Common myeloid progenitor, CD34-positive (primary cell): ENCODE measurements at regions not wholly inside any gene's neighbourhood (a gene's known extent, or its start where the extent isn't known, plus 50 kb on each side); places are given as distances from the start of the nearest gene placed in this dataset.

Experiments
- CTCF ChIA-PET: fragments of 350-600 bp; sonication (Branson Sonifier 250); formaldehyde crosslinking; loops from one replicate; lab custom pipeline; 2021; ENCODE audit warnings: antibody characterized with exemption; lab: Charles Lee
- POLR2A ChIA-PET: fragments of 350-600 bp; sonication (Branson Sonifier 250); formaldehyde crosslinking; loops from one replicate; lab custom pipeline; 2021; ENCODE audit warnings: antibody characterized with exemption; lab: Charles Lee
- DNase-seq, 3 donors: peaks; one replicate each; pipeline versions ENCODE4 v3.0.0 to v3.0.0-alpha.2; 2013
- H3K27ac ChIP-seq, 2 experiments: 1 replicate in 1 of 2; 2 replicates in 1 of 2; pipeline ENCODE4 v1.7.0; 2013; ENCODE audit warnings: inconsistent platforms in 2 of 2, low read length in 2 of 2, mild to moderate bottlenecking in 2 of 2, low read depth in 1 of 2, moderate library complexity in 1 of 2; ENCODE audit not compliant: severe bottlenecking in 2 of 2, insufficient read depth in 1 of 2, poor library complexity in 1 of 2
- H3K27me3 ChIP-seq, 5 experiments: replicated peaks in 2 of 5; 1 replicate in 3 of 5; 2 replicates in 2 of 5; pipeline versions ENCODE4 v1.6.1 to v1.7.0; 2013; ENCODE audit warnings: low read length in 4 of 5, mild to moderate bottlenecking in 2 of 5, moderate library complexity in 2 of 5, inconsistent platforms in 1 of 5; ENCODE audit not compliant: insufficient read depth in 5 of 5, control insufficient read depth in 4 of 5
- H3K36me3 ChIP-seq, 4 experiments: 1 replicate in 2 of 4; 2 replicates in 2 of 4; pipeline versions ENCODE4 v1.6.1 to v1.7.0; 2013; ENCODE audit warnings: low read length in 3 of 4, control low read depth in 1 of 4, mild to moderate bottlenecking in 1 of 4; ENCODE audit not compliant: control insufficient read depth in 4 of 4, insufficient read depth in 4 of 4
- H3K4me1 ChIP-seq, 4 experiments: 1 replicate in 3 of 4; 2 replicates in 1 of 4; pipeline versions ENCODE4 v1.6.1 to v1.7.1; 2013; ENCODE audit warnings: low read length in 3 of 4, mild to moderate bottlenecking in 3 of 4, control low read depth in 1 of 4, inconsistent platforms in 1 of 4, moderate library complexity in 1 of 4; ENCODE audit not compliant: control insufficient read depth in 4 of 4, insufficient read depth in 4 of 4; ENCODE audit errors: control extremely low read depth in 1 of 4
- H3K4me3 ChIP-seq, 7 experiments: 1 replicate in 4 of 7; 2 replicates in 3 of 7; pipeline versions ENCODE4 v1.5.1 to v1.7.0; 2013; ENCODE audit warnings: mild to moderate bottlenecking in 7 of 7, low read length in 6 of 7, moderate library complexity in 6 of 7, inconsistent platforms in 2 of 7, low read depth in 2 of 7, control low read depth in 1 of 7; ENCODE audit not compliant: insufficient read depth in 4 of 7, control insufficient read depth in 1 of 7; ENCODE audit errors: extremely low read depth in 1 of 7
- H3K9me3 ChIP-seq, 5 experiments: 1 replicate in 4 of 5; 2 replicates in 1 of 5; pipeline versions ENCODE4 v1.6.1 to v1.7.1; 2013; ENCODE audit warnings: low read length in 4 of 5, mild to moderate bottlenecking in 2 of 5, inconsistent platforms in 1 of 5, low read depth in 1 of 5, moderate library complexity in 1 of 5; ENCODE audit not compliant: control insufficient read depth in 4 of 5, insufficient read depth in 2 of 5; ENCODE audit errors: control extremely low read depth in 1 of 5
- WGBS: methylation state at CpG from one replicate; pipeline ENCODE4 v1.1.5; 2013; ENCODE audit not compliant: insufficient coverage; 5-methylcytosine and 5-hydroxymethylcytosine counted together

DNA sequence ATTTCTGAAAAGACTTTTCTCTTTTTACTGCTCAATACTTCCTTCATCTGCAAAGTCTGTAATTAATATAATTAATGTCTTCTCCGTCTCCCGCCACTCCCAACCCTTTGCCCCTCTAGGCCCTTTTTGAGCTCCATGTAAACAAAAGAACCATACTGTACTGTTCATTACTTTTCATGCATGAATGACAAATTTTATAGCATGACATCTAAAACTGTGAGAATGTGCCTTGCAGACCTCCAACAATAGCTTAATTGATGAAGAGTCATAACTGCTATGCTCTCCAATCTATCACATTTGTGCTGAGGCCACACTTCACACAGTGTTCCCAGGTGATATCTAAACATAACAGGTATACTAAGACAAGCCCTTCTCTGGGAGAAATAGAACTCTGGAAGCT is 1122.7 kb upstream of the ATXN7L3B start:
- H3K4me1 ChIP-seq: no peaks in the 10 kb centered on the region
- no peaks in the 10 kb centered on the region for H3K27me3 ChIP-seq
- no peaks in the 10 kb centered on the region for H3K36me3 ChIP-seq
- ChIA-PET POLR2A (no interaction called here), CTCF (no interaction called here)
- DNase-seq: no peak
- WGBS: no CpG with 5 or more reads among the region's 2 CpGs
- H3K4me3 ChIP-seq: no peak overlapping the region
- peaks cover 0 to 11% (median 3%) of the 10 kb centered on the region in 5 experiments for H3K9me3 ChIP-seq
- no peak overlapping the region for H3K27ac ChIP-seq

DNA sequence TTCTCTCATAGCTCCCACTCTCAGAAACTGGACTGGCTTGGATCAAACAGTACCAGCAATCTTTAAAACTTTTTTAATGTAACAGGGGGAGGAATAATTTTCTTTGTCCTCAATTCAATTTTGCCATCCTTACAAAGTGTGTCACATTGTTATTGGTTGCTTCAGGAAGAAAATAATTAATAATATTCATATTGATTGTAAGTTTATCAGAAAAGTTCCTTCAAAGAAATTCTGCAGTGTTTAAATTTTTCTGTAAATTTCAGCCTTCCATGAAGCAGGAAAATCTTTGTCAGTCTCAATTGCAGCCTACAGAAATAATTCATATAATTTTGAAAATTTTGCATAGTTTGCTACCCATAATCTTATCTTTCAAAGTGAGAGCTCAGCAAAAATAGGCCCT is 1119.1 kb upstream of the ATXN7L3B start:
- CTCF ChIA-PET: no interaction called here
- no peaks in the 10 kb centered on the region for H3K36me3 ChIP-seq
- no peak for DNase-seq
- H3K4me1 ChIP-seq: no peaks in the 10 kb centered on the region
- H3K27me3 ChIP-seq: no peaks in the 10 kb centered on the region
- H3K4me3 ChIP-seq: no peak overlapping the region
- peaks cover 0 to 5% (median under 1%) of the 10 kb centered on the region in 5 experiments for H3K9me3 ChIP-seq
- POLR2A ChIA-PET: no interaction called here
- H3K27ac ChIP-seq: no peak overlapping the region

DNA sequence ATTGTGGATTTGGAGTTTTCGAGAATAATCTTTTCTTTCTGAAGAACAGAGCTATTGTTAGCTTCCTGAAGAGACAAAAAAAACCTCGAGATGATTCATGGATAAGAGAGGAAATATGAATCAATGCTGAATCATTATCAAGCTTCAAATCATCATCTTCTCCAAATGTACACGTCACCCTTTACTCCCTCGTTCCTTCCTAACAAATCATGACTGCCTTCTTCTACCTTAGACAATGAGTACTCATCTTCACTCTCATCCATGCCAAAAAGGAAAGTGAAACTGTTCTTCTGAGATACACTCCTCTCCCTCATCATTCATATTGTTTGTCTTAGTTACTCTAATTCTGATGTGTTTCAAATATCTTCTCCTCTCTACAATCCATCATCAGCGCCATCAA is 1115.8 kb upstream of the ATXN7L3B start:
- ChIA-PET POLR2A (no interaction called here), CTCF (no interaction called here)
- no peaks in the 10 kb centered on the region for H3K27me3 ChIP-seq
- H3K27ac ChIP-seq: no peak overlapping the region
- H3K4me3 ChIP-seq: no peak overlapping the region
- H3K9me3 ChIP-seq: peaks cover 0 to 6% (median 3%) of the 10 kb centered on the region in 5 experiments
- WGBS: 42% methylated on average over 2 of the region's 5 CpGs
- DNase-seq: no peak
- H3K4me1 ChIP-seq: no peaks in the 10 kb centered on the region
- H3K36me3 ChIP-seq: no peaks in the 10 kb centered on the region

DNA sequence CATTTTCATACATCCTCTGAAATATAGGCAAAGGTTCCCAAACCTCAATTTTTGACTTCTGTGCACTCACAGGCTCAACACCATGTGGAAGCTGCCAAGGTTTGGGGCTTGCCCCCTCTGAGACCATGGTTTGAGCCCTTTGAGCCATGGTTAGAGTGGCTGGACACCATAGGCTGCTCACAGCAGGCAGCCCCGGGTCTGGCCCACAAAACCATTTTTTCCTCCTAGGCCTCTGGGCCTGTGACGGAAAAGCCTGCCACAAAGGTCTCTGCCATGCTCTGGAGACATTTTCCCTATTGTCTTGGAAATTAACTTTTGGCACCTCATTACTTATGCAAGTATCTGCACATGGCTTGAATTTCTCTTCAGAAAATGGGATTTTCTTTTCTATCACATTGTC is 1113.2 kb upstream of the ATXN7L3B start:
- DNase-seq: no peak
- CTCF ChIA-PET: no interaction called here
- no peaks in the 10 kb centered on the region for H3K27me3 ChIP-seq
- H3K4me3 ChIP-seq: no peak overlapping the region
- 50% methylated on average over 2 of the region's 2 CpGs for WGBS
- H3K4me1 ChIP-seq: no peaks in the 10 kb centered on the region
- H3K36me3 ChIP-seq: no peaks in the 10 kb centered on the region
- POLR2A ChIA-PET: no interaction called here
- H3K9me3 ChIP-seq: peaks cover 0 to 6% (median 3%) of the 10 kb centered on the region in 5 experiments
- no peak overlapping the region for H3K27ac ChIP-seq

DNA sequence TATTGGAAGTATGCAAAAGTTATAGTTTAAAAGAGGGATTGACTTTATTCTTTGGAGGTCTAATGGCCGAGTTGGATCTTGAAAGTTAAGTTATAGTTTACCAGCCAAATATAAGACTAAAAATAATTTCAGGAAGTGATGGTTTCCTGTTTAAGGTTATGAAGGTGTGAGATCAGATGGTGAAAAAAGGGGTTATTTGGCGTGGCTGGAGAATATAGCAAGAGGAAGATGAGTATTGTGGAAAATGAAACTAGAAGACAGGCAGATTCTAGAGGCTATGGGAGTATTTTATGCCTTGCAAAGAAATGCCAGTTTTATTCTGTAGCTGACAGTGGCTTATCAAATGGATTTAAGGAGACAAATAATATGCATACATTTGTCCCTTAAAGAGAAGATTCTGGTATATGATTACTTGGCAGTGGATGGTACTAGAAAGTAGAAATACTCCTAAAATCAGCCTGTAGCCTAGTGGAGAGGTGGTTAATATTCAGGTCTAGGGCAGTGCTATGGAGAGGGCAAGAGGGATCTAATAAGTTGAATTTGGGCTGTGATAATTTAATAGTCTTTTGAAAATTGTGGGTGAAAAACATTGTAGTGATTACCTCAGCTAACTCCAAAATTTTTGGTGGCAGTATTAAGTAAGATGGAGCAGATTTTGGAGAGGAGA is 1091.8 kb upstream of the ATXN7L3B start:
- peak overlapping the region in 2 of 7 experiments; percentile 46 to 49 for H3K4me3 ChIP-seq
- H3K36me3 ChIP-seq: no peaks in the 10 kb centered on the region
- CTCF ChIA-PET: no interaction called here
- POLR2A ChIA-PET: no interaction called here
- WGBS: 6% methylated on average over 1 of the region's 2 CpGs
- H3K9me3 ChIP-seq: no peaks in the 10 kb centered on the region
- peak in 2 of 3 donors; percentile 30 to 51 for DNase-seq
- H3K4me1 ChIP-seq: peaks cover 0 to 7% (median 5%) of the 10 kb centered on the region in 4 experiments
- no peak overlapping the region for H3K27ac ChIP-seq
- no peaks in the 10 kb centered on the region for H3K27me3 ChIP-seq

DNA sequence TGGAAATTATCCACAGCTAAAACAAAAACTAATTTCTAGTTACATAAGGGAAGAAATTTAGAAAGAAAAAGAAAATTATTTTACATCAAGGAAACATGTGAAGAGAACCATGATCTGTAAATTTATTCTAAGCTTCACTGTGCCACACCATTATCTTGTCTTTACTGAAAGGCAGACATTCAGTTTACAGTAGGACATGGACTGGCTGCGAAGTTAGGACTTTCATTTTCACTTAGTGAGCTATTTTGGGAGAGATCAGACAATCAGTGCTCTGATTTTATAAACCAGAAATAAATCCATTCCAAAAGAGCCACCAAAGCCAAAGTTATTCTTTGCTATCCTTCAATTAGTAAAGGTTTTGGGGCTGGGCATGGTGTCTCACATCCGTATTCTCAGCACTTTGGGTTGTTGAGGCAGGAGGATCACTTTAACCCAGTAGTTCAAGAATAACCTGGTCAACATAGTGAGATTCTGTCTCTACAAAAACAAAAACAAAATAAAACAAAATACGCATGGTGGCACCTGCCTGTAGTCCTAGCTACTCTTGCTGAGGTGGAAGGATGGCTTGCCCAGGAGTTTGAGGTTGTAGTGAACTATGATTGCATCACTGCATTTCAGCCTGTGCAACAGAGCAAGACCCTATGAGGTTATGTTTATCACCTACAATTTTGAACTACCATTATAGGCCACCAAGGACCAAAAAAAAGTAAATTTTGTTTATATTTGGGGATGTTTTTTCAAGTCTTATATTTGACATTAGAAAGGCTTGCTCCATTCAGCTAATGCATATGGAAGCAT is 1084.8 kb upstream of the ATXN7L3B start:
- DNase-seq: no peak
- WGBS: 100% methylated on average over 1 of the region's 3 CpGs
- H3K36me3 ChIP-seq: no peaks in the 10 kb centered on the region
- ChIA-PET POLR2A (no interaction called here), CTCF (no interaction called here)
- H3K4me1 ChIP-seq: no peaks in the 10 kb centered on the region
- H3K4me3 ChIP-seq: no peak overlapping the region
- H3K27me3 ChIP-seq: no peaks in the 10 kb centered on the region
- H3K27ac ChIP-seq: no peak overlapping the region
- H3K9me3 ChIP-seq: no peaks in the 10 kb centered on the region

DNA sequence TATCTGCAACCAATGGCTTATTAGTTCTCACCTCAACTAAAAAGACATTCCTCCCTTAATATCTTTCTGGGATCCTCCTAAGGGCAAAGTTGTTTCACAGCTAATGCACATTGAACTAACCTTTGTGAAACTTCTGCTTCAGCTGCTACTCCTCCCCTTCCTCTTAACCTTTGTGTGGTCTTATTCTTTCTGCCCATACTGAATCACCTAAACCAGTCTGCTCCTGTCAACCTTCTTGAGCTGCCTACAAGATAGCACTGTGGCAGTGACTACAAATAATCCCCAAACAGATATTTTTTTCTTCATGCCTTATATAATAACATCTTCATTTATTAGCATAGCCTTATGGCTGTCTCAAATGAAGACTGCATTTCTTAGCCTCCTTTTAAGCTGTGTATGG is 1077.4 kb upstream of the ATXN7L3B start:
- CTCF ChIA-PET: no interaction called here
- H3K9me3 ChIP-seq: no peaks in the 10 kb centered on the region
- no peaks in the 10 kb centered on the region for H3K4me1 ChIP-seq
- no peaks in the 10 kb centered on the region for H3K36me3 ChIP-seq
- no peaks in the 10 kb centered on the region for H3K27me3 ChIP-seq
- no peak overlapping the region for H3K27ac ChIP-seq
- POLR2A ChIA-PET: no interaction called here
- no peak for DNase-seq
- no peak overlapping the region for H3K4me3 ChIP-seq
